ENCODE measurements at regions not wholly inside any gene's neighbourhood (a gene's known extent, or its start where the extent isn't known, plus 50 kb on each side); places are given as distances from the start of the nearest gene placed in this dataset.

GRCh38 chr5:145228564-145228963, 606.6 kb downstream of the PRELID2 start:
- TF ChIP-seq, protein P1, sequence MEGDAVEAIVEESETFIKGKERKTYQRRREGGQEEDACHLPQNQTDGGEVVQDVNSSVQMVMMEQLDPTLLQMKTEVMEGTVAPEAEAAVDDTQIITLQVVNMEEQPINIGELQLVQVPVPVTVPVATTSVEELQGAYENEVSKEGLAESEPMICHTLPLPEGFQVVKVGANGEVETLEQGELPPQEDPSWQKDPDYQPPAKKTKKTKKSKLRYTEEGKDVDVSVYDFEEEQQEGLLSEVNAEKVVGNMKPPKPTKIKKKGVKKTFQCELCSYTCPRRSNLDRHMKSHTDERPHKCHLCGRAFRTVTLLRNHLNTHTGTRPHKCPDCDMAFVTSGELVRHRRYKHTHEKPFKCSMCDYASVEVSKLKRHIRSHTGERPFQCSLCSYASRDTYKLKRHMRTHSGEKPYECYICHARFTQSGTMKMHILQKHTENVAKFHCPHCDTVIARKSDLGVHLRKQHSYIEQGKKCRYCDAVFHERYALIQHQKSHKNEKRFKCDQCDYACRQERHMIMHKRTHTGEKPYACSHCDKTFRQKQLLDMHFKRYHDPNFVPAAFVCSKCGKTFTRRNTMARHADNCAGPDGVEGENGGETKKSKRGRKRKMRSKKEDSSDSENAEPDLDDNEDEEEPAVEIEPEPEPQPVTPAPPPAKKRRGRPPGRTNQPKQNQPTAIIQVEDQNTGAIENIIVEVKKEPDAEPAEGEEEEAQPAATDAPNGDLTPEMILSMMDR (IDR thresholded peaks at IDR 0.05; ENCODE audit: insufficient read depth, low read length) = no peak
- no peak for TF ChIP-seq POLR2AphosphoS5 (IDR thresholded peaks at IDR 0.05; ENCODE audit: low read depth)
- no peak for TF ChIP-seq GABPA (IDR thresholded peaks at IDR 0.05; ENCODE audit: low read depth)
- TF ChIP-seq REST (IDR thresholded peaks at IDR 0.05; ENCODE audit: insufficient replicate concordance, low read depth) = no peak
- no peak for TF ChIP-seq SPI1 (IDR thresholded peaks at IDR 0.05; ENCODE audit: borderline replicate concordance, low read depth)
